D721Med (cell line): ENCODE measurements at regions not wholly inside any gene's neighbourhood (a gene's known extent, or its start where the extent isn't known, plus 50 kb on each side); places are given as distances from the start of the nearest gene placed in this dataset.

Source experiments
- DNase-seq: peaks from one replicate; pipeline ENCODE4 v3.0.0; 2011; ENCODE audit warnings: low spot score; ENCODE audit not compliant: insufficient read length
- FAIRE-seq: peaks from 2 replicates; lab custom pipeline; 2011; peaks lifted over from hg19 to GRCh38; lab: Jason Lieb, UNC
- CTCF ChIP-seq: IDR thresholded peaks from 2 replicates; pipeline ENCODE4 v1.5.1; 2012; ENCODE audit warnings: mild to moderate bottlenecking, control low read depth; ENCODE audit not compliant: insufficient read depth; ENCODE audit errors: missing control alignments

DNA sequence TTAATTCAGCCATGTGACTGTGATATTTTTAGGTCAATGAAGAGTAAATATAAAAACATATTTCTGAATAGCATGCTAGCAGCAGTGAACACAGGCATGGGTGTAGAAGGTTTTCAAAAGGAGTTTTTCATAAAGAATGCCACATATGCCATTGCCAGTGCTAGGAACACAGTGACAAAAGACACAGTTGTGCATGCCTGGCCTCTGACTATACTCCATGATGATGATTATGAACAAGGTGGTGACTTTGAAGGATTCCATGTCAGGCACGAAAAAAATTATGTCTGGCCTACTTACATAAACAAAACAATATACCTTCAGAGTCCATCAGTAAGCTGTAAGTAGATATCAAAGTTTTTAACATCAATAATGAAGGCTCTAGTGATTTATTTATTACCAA, 438.7 kb downstream of the TLE1 start:
- no peak for TF ChIP-seq CTCF
- FAIRE-seq (no peak), DNase-seq (no peak)

DNA sequence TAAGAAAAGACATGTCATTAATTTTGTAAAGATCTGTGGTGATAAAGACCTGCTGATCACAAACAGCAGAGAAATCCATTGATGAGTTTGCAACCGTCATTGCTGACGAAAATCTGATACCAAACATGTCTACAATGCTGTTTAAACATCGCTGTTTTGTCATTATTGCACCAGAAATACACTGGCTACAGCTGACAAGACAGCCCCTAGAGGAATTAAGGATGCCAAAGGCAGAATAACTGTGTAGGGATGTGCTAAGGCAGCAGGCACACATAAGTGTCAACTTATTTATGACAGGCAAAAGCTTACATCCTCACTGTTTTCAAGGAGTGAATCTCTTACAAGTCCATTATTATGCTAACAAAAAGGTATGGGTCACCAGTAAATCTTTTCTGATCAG, 439.3 kb downstream of the TLE1 start:
- no peak for FAIRE-seq
- no peak for TF ChIP-seq CTCF
- DNase-seq = no peak

DNA sequence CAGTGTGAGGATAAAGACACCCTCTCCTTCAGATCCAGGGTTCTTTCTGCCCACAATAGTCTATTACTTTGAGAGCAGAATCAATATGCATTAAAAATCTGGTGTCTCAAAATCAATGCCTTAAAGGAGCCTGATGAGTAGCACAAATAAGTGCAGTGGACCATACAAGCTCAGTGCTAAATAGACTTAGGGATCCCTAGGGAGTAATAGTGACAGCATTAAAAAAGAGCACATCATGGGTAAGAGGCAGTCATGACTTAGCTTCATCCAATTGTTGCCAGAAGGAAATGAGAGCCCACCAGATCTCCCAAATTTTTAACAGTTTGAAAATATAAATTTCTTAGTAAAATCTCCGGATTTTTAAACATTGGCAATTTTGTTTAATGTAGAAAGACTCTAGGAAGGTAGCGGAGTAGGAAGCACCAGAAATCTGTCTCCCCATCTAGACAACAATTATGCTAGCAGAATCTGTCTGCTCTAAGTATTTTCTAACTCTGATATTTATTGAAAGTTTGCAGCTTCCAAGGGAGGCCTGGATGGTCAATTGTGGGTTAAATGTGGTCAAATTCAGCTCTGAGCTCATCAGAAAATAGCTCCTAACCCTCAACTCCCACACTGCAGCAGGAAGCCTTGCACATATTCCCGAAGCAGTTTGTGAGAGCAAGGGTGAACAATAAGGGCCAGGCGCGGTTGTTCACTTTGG, 443.9 kb downstream of the TLE1 start:
- DNase-seq = no peak
- no peak for FAIRE-seq
- TF ChIP-seq CTCF = no peak

- TF ChIP-seq CTCF = no peak
- DNase-seq (no peak), FAIRE-seq (no peak)
These were observed 444.7 kb downstream of the TLE1 start for GRCh38 chr9:81244631-81245030.

DNA sequence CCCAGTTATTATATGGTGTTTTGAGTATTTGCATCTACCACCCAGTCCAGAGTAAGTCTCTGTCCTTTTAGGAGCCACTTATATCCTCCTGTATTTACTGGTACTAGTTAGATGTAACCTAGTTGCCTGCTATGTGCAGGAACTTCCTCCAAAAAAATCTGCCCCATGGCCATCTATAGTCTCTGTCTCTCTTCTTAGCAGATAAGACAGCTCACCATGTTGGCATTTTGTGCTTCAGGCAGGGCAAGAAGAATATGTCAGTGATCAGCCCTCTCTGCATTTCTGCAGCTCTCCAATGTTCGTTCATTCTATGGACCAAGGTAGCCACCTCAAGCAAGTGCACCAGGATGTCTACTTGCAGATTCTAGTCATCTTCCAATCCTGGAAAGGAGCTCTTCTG, 446.5 kb downstream of the TLE1 start:
- TF ChIP-seq CTCF = no peak
- DNase-seq = no peak
- no peak for FAIRE-seq

DNA sequence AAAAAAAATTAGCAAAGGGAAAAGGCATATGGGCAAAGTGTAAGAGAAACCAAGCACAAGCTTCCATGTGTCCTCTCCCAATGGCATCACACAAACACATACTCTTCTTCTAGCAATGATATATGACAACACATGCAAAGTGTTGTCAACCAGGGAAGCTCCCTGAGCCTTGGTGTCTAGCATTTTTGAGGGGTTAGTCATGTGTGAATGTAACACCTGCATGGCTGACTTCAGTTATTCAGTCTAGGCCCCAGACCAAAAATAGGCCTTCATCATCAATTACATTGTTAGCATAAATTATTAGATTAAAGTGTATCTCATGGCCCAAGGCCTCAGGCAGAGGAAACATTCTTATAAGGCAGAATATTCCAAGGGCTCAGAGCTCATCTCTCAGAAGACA, 450.0 kb downstream of the TLE1 start:
- FAIRE-seq (no peak), DNase-seq (no peak)
- TF ChIP-seq CTCF = no peak

GRCh38 chr9:81237565-81238231, 451.6 kb downstream of the TLE1 start:
- no peak for TF ChIP-seq CTCF
- FAIRE-seq = no peak
- DNase-seq = no peak
